NCI-H2081 (cell line): ENCODE measurements at regions not wholly inside any gene's neighbourhood (a gene's known extent, or its start where the extent isn't known, plus 50 kb on each side); places are given as distances from the start of the nearest gene placed in this dataset.
"Not testable (repeated sequence)": the region's sequence is repeated elsewhere in the genome, so short reads cannot be mapped to it uniquely, and the experiment has no call there.

Experiments used
- DNase-seq, 2 experiments: peaks; one replicate each; lab custom pipeline; 2025; lab: John Stamatoyannopoulos, UW

- DNase-seq, result peak; percentile 28 to 65
Measured at GRCh38 chr3:104909721-104910120, 457.0 kb upstream of the ALCAM start.

GRCh38 chr3:104911376-104911775 lies 455.3 kb upstream of the ALCAM start:
- no peak for DNase-seq

GRCh38 chr3:104916971-104917370 lies 449.7 kb upstream of the ALCAM start:
- no peak for DNase-seq

GRCh38 chr3:104920512-104920911 lies 446.2 kb upstream of the ALCAM start:
- no peak for DNase-seq

- DNase-seq, result no peak
Measured at GRCh38 chr3:104933972-104934371, 432.7 kb upstream of the ALCAM start.

- DNase-seq, result no peak
Measured at GRCh38 chr3:104935613-104936012, 431.1 kb upstream of the ALCAM start.

- DNase-seq, result no peak
Measured at GRCh38 chr3:104939196-104939595, 427.5 kb upstream of the ALCAM start.

- no peak for DNase-seq
Measured at GRCh38 chr3:104941785-104942184, 424.9 kb upstream of the ALCAM start.

- DNase-seq, result no peak
Measured at GRCh38 chr3:104943974-104944373, 422.7 kb upstream of the ALCAM start.

- DNase-seq, result no peak
Measured at GRCh38 chr3:104947943-104948342, 418.8 kb upstream of the ALCAM start.

GRCh38 chr3:104949810-104950209 lies 416.9 kb upstream of the ALCAM start:
- not testable (repeated sequence) for DNase-seq

GRCh38 chr3:104951426-104951825 lies 415.3 kb upstream of the ALCAM start:
- DNase-seq, result no peak

- DNase-seq, result no peak
Measured at GRCh38 chr3:104952146-104952972, 414.4 kb upstream of the ALCAM start.

- no peak for DNase-seq
Measured at GRCh38 chr3:104956620-104957345, 409.9 kb upstream of the ALCAM start.

GRCh38 chr3:104960579-104960978 lies 406.1 kb upstream of the ALCAM start:
- DNase-seq, result no peak

- DNase-seq, result no peak
Measured at GRCh38 chr3:104961851-104962250, 404.9 kb upstream of the ALCAM start.

GRCh38 chr3:104974316-104974715 lies 392.4 kb upstream of the ALCAM start:
- DNase-seq, result no peak

- DNase-seq, result no peak
Measured at GRCh38 chr3:104977719-104978118, 389.0 kb upstream of the ALCAM start.

- DNase-seq, result no peak
Measured at GRCh38 chr3:104982130-104982529, 384.6 kb upstream of the ALCAM start.

GRCh38 chr3:104987859-104988258 lies 378.9 kb upstream of the ALCAM start:
- no peak for DNase-seq

GRCh38 chr3:104988496-104988895 lies 378.2 kb upstream of the ALCAM start:
- no peak for DNase-seq

GRCh38 chr3:104989878-104990277 lies 376.8 kb upstream of the ALCAM start:
- peak in 1 of 2 experiments; percentile 28 for DNase-seq

GRCh38 chr3:104990758-104991157 lies 376.0 kb upstream of the ALCAM start:
- DNase-seq, result no peak
